ENCODE measurements at regions not wholly inside any gene's neighbourhood (a gene's known extent, or its start where the extent isn't known, plus 50 kb on each side); places are given as distances from the start of the nearest gene placed in this dataset.

DNA sequence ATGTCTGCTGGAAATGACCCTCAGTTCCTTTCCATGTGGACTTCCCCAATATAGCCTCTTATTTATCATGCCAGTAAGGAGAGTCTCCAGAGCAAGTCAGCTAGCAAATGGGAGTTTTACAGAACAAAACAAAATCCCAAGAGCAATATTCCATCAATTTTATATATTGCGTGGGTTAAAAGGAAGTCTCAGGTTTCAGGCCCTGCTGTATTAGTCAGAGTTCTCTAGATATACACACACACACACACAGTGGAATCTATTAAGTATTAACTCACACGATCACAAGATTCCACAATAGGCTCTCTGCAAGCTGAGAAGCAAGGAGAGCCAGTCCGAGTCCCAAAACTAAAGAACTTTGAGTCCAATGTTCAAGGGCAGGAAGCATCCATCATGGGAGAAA lies 102.8 kb upstream of the MAP2 start:
- H3K36me3 ChIP-seq = no peaks in the 10 kb centered on the region
- intact Hi-C loops (cut with DNase I; ENCODE audit: low total_unique reads) = no loop called here
- DNase-seq = no peak
- no peak overlapping the region for H3K4me3 ChIP-seq
- H3K9me3 ChIP-seq = no peaks in the 10 kb centered on the region
- no peaks in the 10 kb centered on the region for H3K4me1 ChIP-seq
- H3K27ac ChIP-seq = no peak overlapping the region
- TF ChIP-seq, protein P1, sequence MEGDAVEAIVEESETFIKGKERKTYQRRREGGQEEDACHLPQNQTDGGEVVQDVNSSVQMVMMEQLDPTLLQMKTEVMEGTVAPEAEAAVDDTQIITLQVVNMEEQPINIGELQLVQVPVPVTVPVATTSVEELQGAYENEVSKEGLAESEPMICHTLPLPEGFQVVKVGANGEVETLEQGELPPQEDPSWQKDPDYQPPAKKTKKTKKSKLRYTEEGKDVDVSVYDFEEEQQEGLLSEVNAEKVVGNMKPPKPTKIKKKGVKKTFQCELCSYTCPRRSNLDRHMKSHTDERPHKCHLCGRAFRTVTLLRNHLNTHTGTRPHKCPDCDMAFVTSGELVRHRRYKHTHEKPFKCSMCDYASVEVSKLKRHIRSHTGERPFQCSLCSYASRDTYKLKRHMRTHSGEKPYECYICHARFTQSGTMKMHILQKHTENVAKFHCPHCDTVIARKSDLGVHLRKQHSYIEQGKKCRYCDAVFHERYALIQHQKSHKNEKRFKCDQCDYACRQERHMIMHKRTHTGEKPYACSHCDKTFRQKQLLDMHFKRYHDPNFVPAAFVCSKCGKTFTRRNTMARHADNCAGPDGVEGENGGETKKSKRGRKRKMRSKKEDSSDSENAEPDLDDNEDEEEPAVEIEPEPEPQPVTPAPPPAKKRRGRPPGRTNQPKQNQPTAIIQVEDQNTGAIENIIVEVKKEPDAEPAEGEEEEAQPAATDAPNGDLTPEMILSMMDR (IDR thresholded peaks at IDR 0.05) = no peak
- no peaks in the 10 kb centered on the region for H3K27me3 ChIP-seq

DNA sequence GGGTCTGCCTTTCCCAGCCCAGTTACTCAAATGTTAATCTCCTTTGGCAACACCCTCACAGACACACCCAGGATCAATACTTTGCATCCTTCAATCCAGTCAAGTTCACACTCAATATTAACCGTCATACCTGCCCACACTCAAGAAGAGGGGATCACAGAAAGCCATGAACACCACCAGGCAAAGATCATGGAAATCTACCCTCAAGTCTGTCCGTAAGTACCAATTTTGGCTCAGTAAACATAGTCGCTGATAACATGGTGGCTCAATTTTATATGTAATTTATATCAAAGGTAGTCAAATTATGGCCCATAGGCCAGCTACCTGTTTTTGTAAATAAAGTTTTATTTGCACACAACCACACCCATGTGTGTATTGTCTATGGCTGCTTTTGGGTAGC lies 102.3 kb upstream of the MAP2 start:
- H3K4me1 ChIP-seq = no peaks in the 10 kb centered on the region
- intact Hi-C loops (cut with DNase I; ENCODE audit: low total_unique reads) = no loop called here
- H3K27ac ChIP-seq = no peak overlapping the region
- no peaks in the 10 kb centered on the region for H3K9me3 ChIP-seq
- H3K36me3 ChIP-seq = no peaks in the 10 kb centered on the region
- DNase-seq = no peak
- no peaks in the 10 kb centered on the region for H3K27me3 ChIP-seq
- no peak overlapping the region for H3K4me3 ChIP-seq
- TF ChIP-seq, protein P1 (IDR thresholded peaks at IDR 0.05) = no peak

DNA sequence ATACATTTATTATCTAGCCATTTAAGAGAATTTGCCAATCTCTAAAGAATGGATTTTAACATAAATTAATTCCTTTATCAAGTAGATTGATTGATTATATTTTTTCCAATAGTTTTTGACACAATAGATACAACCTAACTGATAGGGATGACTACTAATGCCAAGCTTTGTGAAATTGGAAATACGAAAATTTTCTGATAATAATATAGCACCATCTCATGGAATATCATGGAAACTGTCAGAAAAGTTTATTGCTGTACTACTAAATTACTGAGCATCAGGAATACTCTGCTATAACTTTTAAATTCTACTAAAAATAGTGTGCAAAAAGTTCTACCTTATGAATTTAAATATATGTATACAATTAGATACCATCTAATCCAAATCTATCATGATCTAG lies 101.8 kb upstream of the MAP2 start:
- H3K4me3 ChIP-seq = no peak overlapping the region
- TF ChIP-seq, protein P1 (IDR thresholded peaks at IDR 0.05) = no peak
- intact Hi-C loops (cut with DNase I; ENCODE audit: low total_unique reads) = no loop called here

DNA sequence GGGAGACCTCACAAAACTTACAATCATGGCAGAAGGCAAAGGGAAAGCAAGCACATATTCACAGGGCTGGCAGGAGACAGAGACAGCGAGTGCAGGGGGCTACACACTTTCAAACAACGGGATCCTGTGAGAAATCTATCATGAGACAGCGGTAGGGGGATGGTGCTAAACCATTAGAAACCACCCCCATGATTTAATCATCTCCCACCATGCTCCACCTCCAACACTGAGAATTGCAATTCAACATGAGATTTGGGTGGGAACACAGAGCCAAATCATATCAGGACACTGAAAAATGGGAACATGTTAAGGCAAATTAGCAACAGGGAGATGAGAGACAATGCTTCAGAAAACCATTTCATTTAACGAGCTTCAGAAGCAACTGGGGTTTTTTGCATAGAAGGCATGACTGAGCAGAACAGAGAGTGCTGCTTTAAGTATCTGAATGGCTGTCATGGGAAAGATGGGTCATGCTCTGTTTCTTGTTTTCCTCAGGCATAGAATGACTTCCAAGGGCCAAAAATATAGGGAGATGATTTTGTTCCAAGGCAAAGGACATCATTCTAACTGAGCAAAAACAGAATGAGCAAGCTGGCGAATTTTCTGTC lies 100.8 kb upstream of the MAP2 start:
- TF ChIP-seq, protein P1 (IDR thresholded peaks at IDR 0.05) = no peak
- intact Hi-C loops (cut with DNase I; ENCODE audit: low total_unique reads) = no loop called here
- DNase-seq = no peak

More for the DNA sequence above, 101.8 kb upstream of the MAP2 start:
- no peaks in the 10 kb centered on the region for H3K27me3 ChIP-seq
- H3K4me1 ChIP-seq = no peaks in the 10 kb centered on the region
- H3K27ac ChIP-seq = no peak overlapping the region
- H3K36me3 ChIP-seq = no peaks in the 10 kb centered on the region
- DNase-seq = no peak
- H3K9me3 ChIP-seq = no peaks in the 10 kb centered on the region

DNA sequence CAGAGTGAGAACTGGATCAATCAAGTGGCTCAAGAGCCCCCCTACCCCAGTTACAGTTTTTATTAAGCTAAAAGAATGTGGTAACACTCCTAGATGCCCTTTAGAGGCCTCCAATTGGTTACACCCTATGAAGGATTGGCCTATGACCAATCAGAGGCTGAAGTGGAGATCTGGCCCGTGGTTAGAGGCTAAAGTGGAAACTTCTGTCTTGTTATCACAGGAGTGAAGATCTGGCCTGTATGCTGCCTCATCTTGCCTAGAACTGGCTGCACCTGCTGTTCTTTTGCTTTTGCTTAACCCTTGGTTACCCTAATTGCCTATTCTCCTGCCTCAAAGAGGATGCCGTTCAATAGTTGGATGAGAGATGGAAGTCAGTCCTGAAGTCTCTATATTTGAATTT lies 100.1 kb upstream of the MAP2 start:
- H3K27me3 ChIP-seq = no peaks in the 10 kb centered on the region
- TF ChIP-seq, protein P1 (IDR thresholded peaks at IDR 0.05) = no peak
- DNase-seq = no peak
- H3K4me3 ChIP-seq = no peak overlapping the region
- H3K9me3 ChIP-seq = no peaks in the 10 kb centered on the region
- no peak overlapping the region for H3K27ac ChIP-seq
- no peaks in the 10 kb centered on the region for H3K4me1 ChIP-seq
- intact Hi-C loops (cut with DNase I; ENCODE audit: low total_unique reads) = no loop called here
- no peaks in the 10 kb centered on the region for H3K36me3 ChIP-seq

More for the DNA sequence above, 100.8 kb upstream of the MAP2 start:
- Histone ChIP-seq H3K4me1 (no peaks in the 10 kb centered on the region), H3K4me3 (no peak overlapping the region), H3K9me3 (no peaks in the 10 kb centered on the region), H3K36me3 (no peaks in the 10 kb centered on the region), H3K27me3 (no peaks in the 10 kb centered on the region), H3K27ac (no peak overlapping the region)

DNA sequence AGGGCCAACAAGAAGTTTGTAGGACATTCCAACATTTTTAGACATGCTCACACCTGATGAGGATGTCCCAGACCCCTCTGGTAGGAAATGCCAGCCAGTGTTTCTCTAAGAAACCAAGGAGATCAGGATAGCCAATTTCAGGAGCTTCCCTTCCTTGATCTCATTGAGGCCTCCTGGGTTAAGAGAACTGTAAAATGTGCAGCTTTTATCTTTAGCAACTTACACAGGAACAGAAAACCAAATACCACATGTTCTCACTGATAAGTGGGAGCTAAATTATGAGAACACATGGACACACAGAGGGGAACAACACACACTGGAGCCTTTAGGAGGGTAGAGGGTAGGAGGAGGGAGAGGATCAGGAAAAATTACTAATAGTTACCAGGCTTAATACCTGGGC lies 99.6 kb upstream of the MAP2 start:
- H3K36me3 ChIP-seq = no peaks in the 10 kb centered on the region
- TF ChIP-seq, protein P1 (IDR thresholded peaks at IDR 0.05) = no peak
- no peak overlapping the region for H3K4me3 ChIP-seq
- DNase-seq = no peak
- H3K27ac ChIP-seq = no peak overlapping the region
- intact Hi-C loops (cut with DNase I; ENCODE audit: low total_unique reads) = no loop called here
- no peaks in the 10 kb centered on the region for H3K27me3 ChIP-seq
- H3K9me3 ChIP-seq = no peaks in the 10 kb centered on the region
- no peaks in the 10 kb centered on the region for H3K4me1 ChIP-seq

Measured in tibial artery (tissue), 4 donors.